GM12872 (cell line): ENCODE measurements at regions not wholly inside any gene's neighbourhood (a gene's known extent, or its start where the extent isn't known, plus 50 kb on each side); places are given as distances from the start of the nearest gene placed in this dataset.

Experiments used
- TF ChIP-seq, protein P1 (sequence below): IDR thresholded peaks from 3 replicates; pipeline ENCODE4 v1.5.1; 2011; ENCODE audit warnings: low read depth, mild to moderate bottlenecking, low read length, moderate library complexity; ENCODE audit not compliant: insufficient read depth

DNA sequence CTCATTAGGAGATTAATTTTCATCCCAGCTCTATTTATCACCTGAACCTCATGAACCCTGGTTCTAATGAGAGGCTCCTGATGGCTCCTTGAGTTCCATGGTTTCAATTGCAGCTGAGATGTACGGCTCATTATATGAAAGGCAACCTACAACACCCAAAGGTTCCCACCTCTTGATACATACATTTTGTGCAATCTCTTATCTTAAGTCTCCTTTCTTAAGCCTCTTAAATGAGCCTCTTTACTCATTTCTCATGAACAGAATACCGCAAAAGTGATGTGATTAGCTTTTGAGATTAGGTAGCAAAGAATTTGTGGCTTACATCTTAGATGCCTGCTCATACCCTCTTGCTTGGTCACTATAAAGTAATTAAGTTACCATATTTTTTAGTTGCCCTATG, 1964.0 kb upstream of the CDH6 start:
- TF ChIP-seq, protein P1, sequence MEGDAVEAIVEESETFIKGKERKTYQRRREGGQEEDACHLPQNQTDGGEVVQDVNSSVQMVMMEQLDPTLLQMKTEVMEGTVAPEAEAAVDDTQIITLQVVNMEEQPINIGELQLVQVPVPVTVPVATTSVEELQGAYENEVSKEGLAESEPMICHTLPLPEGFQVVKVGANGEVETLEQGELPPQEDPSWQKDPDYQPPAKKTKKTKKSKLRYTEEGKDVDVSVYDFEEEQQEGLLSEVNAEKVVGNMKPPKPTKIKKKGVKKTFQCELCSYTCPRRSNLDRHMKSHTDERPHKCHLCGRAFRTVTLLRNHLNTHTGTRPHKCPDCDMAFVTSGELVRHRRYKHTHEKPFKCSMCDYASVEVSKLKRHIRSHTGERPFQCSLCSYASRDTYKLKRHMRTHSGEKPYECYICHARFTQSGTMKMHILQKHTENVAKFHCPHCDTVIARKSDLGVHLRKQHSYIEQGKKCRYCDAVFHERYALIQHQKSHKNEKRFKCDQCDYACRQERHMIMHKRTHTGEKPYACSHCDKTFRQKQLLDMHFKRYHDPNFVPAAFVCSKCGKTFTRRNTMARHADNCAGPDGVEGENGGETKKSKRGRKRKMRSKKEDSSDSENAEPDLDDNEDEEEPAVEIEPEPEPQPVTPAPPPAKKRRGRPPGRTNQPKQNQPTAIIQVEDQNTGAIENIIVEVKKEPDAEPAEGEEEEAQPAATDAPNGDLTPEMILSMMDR, result no peak

DNA sequence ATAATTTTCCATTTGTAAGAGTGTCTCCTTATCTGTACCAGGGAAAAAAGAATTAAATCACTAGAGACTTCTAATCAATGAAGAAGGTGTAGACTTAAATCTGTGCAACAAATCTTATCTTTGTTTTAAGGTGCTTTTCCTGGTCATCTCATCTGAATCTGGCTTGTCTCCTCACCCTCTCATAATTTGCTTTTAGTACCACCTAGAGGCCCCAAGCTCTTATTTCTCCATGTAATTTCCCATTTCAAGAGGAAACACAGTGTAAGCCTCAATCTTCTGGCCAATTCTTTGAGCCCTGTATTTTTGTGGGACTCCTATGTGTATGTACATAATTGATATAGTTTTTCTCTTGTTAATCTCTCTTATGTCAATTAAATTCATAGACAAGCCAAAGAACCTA, 1975.3 kb upstream of the CDH6 start:
- TF ChIP-seq, protein P1, result no peak

DNA sequence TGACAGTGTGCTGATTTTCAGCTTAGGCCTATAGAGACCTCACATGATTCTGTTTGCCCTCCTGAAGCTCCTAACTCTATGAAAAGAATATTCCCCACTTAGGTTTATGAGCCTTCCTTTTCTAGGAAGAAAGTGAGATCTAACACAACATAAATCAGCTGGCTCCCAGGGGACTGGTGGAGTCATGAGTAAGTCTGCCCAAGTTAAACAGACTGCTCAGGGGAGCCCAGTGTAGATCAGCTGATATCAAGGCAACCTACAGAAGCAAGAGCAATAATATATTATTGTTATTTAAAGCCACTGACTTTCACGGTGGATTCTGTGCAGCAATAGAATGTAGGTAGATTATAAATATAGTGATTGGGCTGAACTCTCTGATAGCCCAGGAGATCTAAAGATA, 1978.6 kb upstream of the CDH6 start:
- TF ChIP-seq, protein P1, result no peak

DNA sequence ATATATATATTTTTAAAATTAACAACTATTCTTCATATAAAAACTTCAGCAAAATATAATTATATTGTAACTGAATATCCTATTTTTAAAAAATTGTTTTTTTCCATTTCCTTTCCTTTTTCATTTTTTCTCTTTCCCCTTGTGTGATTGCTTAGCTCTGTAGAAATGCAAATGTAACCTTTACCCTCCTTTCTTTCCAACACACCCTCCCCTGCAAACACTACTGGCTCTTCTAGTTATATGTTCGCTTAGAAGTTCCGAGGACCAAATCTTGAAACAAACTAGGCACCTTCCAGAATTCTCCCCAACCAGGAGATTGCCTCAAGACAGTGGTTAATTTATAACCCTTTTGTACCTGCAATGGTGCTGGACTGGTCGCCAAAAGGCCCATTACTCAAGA, 1980.0 kb upstream of the CDH6 start:
- TF ChIP-seq, protein P1, result no peak

DNA sequence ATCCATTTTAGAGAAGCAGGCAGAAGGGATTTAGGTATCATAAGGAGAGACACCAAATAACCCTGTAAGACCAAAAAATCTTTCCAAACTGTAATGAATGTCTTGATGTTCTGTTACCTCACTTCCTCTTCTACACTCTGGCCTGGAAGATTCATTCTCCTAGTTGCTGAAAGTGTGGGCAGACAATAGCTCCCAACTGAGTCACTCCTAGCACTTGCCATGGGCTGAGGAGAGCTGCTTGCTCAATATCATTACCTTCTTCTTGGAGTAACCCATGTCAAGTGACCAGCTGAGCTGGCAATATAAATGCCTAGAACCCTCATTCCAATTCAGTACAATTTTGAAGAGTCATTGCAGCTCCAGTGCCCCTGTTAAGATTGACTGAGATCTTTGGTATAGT, 1985.5 kb upstream of the CDH6 start:
- TF ChIP-seq, protein P1, result no peak

DNA sequence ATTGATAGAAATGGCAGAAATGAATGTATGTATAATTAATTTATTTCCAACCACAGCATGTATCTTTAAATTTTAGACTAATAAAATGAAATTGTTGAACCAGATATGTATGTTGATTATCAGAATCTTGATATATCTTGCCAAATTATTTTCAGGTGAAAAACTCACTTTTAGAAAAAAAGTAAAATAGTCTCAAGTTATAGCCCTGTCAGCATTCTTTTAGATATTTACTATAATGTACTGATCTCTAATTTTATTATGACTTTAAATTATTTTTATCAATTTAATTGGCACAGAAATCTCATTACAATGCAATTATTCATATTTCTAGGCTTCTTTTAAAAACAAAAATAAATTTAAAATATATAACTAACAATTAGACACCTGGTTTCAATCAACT, 1990.4 kb upstream of the CDH6 start:
- TF ChIP-seq, protein P1, result no peak

DNA sequence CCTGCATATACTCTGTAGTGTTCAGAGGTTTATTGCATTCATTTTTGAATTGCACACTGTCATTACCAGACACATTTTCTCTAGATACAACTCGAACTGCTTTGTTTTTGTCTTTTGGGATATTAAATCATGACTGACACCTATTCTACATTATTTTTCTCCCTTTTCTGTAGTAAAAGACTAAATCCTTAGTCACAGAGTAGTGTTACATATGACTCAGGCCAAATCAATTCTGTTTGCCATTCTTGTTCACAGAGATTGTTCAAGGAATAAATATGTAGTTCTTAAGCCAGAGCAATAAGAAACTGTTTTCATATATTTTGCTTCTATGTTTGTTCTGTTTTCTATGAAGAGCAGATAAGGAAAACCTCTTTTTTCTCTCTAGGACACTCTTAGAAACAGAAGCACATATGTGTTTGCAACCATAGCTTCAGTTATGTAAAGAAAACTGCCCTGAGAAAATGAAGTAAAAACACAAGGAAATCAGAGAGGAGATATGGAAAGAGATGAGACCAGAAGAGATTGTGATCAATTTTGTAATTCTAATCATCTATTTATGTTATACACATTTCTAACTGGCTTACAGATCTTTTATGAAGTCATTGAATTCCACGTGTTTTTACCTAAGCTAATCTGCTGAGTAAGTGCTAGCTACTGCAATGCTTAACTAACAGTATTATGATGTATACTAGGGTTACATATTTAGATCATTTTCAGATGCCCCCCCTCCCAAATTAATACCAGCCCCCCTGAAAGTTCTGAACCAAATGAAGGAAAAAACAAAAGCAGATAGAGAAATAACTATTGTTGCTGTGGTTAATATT, 1995.6 kb upstream of the CDH6 start:
- TF ChIP-seq, protein P1, result no peak
